SK-N-SH treated with all-trans-retinoic acid at 6 μM for 48 hours (cell line): ENCODE measurements at regions not wholly inside any gene's neighbourhood (a gene's known extent, or its start where the extent isn't known, plus 50 kb on each side); places are given as distances from the start of the nearest gene placed in this dataset.

ENCODE experiments used
- ATAC-seq: fragments of 200-7000 bp; cut with Tn5 transposase; 3 replicates; pipeline ENCODE4 v1.9.1; 2020; ENCODE audit warnings: mild to moderate bottlenecking, moderate library complexity
- ARNTL ChIP-seq: fragments of 450-650 bp; formaldehyde crosslinking; IDR thresholded peaks from 2 replicates; pipeline ENCODE4 v1.5.0; 2020; ENCODE audit warnings: low read depth, mild to moderate bottlenecking, moderate library complexity, borderline replicate concordance
- CSDC2 ChIP-seq: fragments of 250-450 bp; sonication (Bioruptor Pico); IDR thresholded peaks from 2 replicates; pipeline ENCODE4 v1.5.0; 2020; ENCODE audit warnings: mild to moderate bottlenecking, moderate library complexity
- ESRRG ChIP-seq: fragments of 250-450 bp; sonication (Bioruptor Pico); IDR thresholded peaks from 2 replicates; pipeline ENCODE4 v1.6.1; 2021; ENCODE audit warnings: mild to moderate bottlenecking
- GLIS3 ChIP-seq: fragments of 250-450 bp; sonication (Bioruptor Pico); IDR thresholded peaks from 2 replicates; pipeline ENCODE4 v1.5.0; 2020; ENCODE audit warnings: mild to moderate bottlenecking, moderate library complexity
- ISL1 ChIP-seq: fragments of 250-450 bp; sonication (Bioruptor Pico); IDR thresholded peaks from 2 replicates; pipeline ENCODE4 v2.1.2; 2022; ENCODE audit warnings: mild to moderate bottlenecking, moderate library complexity
- OSR1 ChIP-seq: fragments of 250-450 bp; sonication (Bioruptor Pico); IDR thresholded peaks from 2 replicates; pipeline ENCODE4 v1.8.0; 2022; ENCODE audit warnings: moderate library complexity, mild to moderate bottlenecking, inconsistent platforms
- PPARA ChIP-seq: fragments of 250-450 bp; sonication (Bioruptor Pico); IDR thresholded peaks from 2 replicates; pipeline ENCODE4 v1.5.0; 2020; ENCODE audit warnings: mild to moderate bottlenecking, borderline replicate concordance
- RARB ChIP-seq: fragments of 250-450 bp; sonication (Bioruptor Pico); IDR thresholded peaks from 2 replicates; pipeline ENCODE4 v1.8.0; 2021; ENCODE audit warnings: mild to moderate bottlenecking, moderate library complexity
- SNAI2 ChIP-seq: fragments of 250-450 bp; sonication (Bioruptor Pico); IDR thresholded peaks from 2 replicates; pipeline ENCODE4 v1.5.0; 2020; ENCODE audit warnings: mild to moderate bottlenecking, moderate library complexity
- TCF4 ChIP-seq: fragments of 250-450 bp; sonication (Bioruptor Pico); IDR thresholded peaks from 2 replicates; pipeline ENCODE4 v1.8.0; 2021; ENCODE audit warnings: mild to moderate bottlenecking, moderate library complexity, borderline replicate concordance
- TOX ChIP-seq: fragments of 250-450 bp; sonication (Bioruptor Pico); IDR thresholded peaks from 2 replicates; pipeline ENCODE4 v1.8.0; 2021; ENCODE audit warnings: mild to moderate bottlenecking, moderate library complexity, borderline replicate concordance
- ZC3H10 ChIP-seq: fragments of 250-450 bp; sonication (Bioruptor Pico); IDR thresholded peaks from 2 replicates; pipeline ENCODE4 v1.5.1; 2021; ENCODE audit warnings: mild to moderate bottlenecking, moderate library complexity
- ZFP3 ChIP-seq: fragments of 250-450 bp; sonication (Bioruptor Pico); IDR thresholded peaks from 2 replicates; pipeline ENCODE4 v1.5.0; 2020; ENCODE audit warnings: mild to moderate bottlenecking, moderate library complexity
- ZFP30 ChIP-seq: fragments of 450-650 bp; formaldehyde crosslinking; IDR thresholded peaks from 2 replicates; pipeline ENCODE4 v1.5.0; 2022; ENCODE audit warnings: mild to moderate bottlenecking, moderate library complexity
- ZNF565 ChIP-seq: fragments of 450-650 bp; formaldehyde crosslinking; conservative IDR thresholded peaks from 2 replicates; pipeline ENCODE4 v1.5.0; 2020; ENCODE audit warnings: low read depth, mild to moderate bottlenecking, moderate library complexity
- ZNF70 ChIP-seq: fragments of 450-650 bp; formaldehyde crosslinking; IDR thresholded peaks from 2 replicates; pipeline ENCODE4 v1.5.0; 2020; ENCODE audit warnings: mild to moderate bottlenecking, moderate library complexity
- ZNF8 ChIP-seq: fragments of 450-650 bp; formaldehyde crosslinking; IDR thresholded peaks from 2 replicates; pipeline ENCODE4 v1.5.0; 2020; ENCODE audit warnings: mild to moderate bottlenecking, moderate library complexity
- TF ChIP-seq, protein P1 (sequence below): fragments of 250-450 bp; sonication (Bioruptor Pico); IDR thresholded peaks from 2 replicates; pipeline ENCODE4 v1.5.1; 2020; ENCODE audit warnings: low read depth, mild to moderate bottlenecking, moderate library complexity
- TF ChIP-seq, protein P2 (sequence below): fragments of 250-450 bp; sonication (Bioruptor Pico); IDR thresholded peaks from 2 replicates; pipeline ENCODE4 v1.5.0; 2020; ENCODE audit warnings: mild to moderate bottlenecking, moderate library complexity
- TF ChIP-seq, protein P3 (sequence below): fragments of 250-450 bp; sonication (Bioruptor Pico); IDR thresholded peaks from 2 replicates; pipeline ENCODE4 v1.8.0; 2021; ENCODE audit warnings: low read depth, mild to moderate bottlenecking, moderate library complexity, borderline replicate concordance
- TF ChIP-seq, protein P4 (sequence below): fragments of 250-450 bp; sonication (Bioruptor Pico); IDR thresholded peaks from 2 replicates; pipeline ENCODE4 v1.8.0; 2020; ENCODE audit warnings: mild to moderate bottlenecking, moderate library complexity, borderline replicate concordance
- TF ChIP-seq, protein P5 (sequence below): fragments of 250-450 bp; sonication (Bioruptor Pico); IDR thresholded peaks from 2 replicates; pipeline ENCODE4 v1.5.1; 2021; ENCODE audit warnings: mild to moderate bottlenecking, moderate library complexity

DNA sequence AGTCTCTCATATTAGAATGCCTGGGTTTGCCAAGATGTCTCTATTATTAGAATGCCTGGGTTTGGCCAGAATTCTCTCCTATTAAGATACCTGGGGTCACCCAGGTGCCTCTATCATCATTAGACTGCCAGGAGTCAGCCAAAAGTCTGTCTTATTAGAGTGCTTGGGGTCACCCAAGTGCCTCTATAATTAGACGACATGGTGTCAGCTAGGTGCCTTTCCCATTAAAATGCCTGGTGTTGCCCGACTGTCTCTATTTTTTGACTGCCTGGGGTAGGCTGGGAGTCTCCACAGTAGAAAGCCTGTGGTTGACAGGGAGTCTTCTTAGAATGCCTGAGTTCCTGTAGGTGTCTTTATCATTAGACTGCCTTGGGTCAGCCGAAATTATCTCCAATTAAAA lies 1536.6 kb downstream of the UQCRFS1 start:
- no peak for ATAC-seq
- TF ChIP-seq OSR1 (CRISPR knock-in tag): no peak
- TF ChIP-seq ZFP3 (CRISPR knock-in tag): no peak
- no peak for TF ChIP-seq ISL1
- no peak for TF ChIP-seq PPARA (CRISPR knock-in tag)
- TF ChIP-seq, protein P1, sequence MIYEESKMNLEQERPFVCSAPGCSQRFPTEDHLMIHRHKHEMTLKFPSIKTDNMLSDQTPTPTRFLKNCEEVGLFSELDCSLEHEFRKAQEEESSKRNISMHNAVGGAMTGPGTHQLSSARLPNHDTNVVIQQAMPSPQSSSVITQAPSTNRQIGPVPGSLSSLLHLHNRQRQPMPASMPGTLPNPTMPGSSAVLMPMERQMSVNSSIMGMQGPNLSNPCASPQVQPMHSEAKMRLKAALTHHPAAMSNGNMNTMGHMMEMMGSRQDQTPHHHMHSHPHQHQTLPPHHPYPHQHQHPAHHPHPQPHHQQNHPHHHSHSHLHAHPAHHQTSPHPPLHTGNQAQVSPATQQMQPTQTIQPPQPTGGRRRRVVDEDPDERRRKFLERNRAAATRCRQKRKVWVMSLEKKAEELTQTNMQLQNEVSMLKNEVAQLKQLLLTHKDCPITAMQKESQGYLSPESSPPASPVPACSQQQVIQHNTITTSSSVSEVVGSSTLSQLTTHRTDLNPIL (CRISPR knock-in tag): no peak
- TF ChIP-seq, protein P2, sequence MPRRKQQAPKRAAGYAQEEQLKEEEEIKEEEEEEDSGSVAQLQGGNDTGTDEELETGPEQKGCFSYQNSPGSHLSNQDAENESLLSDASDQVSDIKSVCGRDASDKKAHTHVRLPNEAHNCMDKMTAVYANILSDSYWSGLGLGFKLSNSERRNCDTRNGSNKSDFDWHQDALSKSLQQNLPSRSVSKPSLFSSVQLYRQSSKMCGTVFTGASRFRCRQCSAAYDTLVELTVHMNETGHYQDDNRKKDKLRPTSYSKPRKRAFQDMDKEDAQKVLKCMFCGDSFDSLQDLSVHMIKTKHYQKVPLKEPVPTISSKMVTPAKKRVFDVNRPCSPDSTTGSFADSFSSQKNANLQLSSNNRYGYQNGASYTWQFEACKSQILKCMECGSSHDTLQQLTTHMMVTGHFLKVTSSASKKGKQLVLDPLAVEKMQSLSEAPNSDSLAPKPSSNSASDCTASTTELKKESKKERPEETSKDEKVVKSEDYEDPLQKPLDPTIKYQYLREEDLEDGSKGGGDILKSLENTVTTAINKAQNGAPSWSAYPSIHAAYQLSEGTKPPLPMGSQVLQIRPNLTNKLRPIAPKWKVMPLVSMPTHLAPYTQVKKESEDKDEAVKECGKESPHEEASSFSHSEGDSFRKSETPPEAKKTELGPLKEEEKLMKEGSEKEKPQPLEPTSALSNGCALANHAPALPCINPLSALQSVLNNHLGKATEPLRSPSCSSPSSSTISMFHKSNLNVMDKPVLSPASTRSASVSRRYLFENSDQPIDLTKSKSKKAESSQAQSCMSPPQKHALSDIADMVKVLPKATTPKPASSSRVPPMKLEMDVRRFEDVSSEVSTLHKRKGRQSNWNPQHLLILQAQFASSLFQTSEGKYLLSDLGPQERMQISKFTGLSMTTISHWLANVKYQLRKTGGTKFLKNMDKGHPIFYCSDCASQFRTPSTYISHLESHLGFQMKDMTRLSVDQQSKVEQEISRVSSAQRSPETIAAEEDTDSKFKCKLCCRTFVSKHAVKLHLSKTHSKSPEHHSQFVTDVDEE (CRISPR knock-in tag): no peak
- TF ChIP-seq ZNF8 (CRISPR knock-in tag): no peak
- no peak for TF ChIP-seq ARNTL (CRISPR knock-in tag)
- no peak for TF ChIP-seq ZFP30 (CRISPR knock-in tag)
- TF ChIP-seq, protein P3, sequence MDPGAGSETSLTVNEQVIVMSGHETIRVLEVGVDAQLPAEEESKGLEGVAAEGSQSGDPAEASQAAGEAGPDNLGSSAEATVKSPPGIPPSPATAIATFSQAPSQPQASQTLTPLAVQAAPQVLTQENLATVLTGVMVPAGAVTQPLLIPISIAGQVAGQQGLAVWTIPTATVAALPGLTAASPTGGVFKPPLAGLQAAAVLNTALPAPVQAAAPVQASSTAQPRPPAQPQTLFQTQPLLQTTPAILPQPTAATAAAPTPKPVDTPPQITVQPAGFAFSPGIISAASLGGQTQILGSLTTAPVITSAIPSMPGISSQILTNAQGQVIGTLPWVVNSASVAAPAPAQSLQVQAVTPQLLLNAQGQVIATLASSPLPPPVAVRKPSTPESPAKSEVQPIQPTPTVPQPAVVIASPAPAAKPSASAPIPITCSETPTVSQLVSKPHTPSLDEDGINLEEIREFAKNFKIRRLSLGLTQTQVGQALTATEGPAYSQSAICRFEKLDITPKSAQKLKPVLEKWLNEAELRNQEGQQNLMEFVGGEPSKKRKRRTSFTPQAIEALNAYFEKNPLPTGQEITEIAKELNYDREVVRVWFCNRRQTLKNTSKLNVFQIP (CRISPR knock-in tag): no peak
- TF ChIP-seq CSDC2: no peak
- TF ChIP-seq RARB: no peak
- no peak for TF ChIP-seq GLIS3 (CRISPR knock-in tag)
- TF ChIP-seq ZNF565 (CRISPR knock-in tag): no peak
- TF ChIP-seq ZC3H10 (CRISPR knock-in tag): no peak
- TF ChIP-seq, protein P4, sequence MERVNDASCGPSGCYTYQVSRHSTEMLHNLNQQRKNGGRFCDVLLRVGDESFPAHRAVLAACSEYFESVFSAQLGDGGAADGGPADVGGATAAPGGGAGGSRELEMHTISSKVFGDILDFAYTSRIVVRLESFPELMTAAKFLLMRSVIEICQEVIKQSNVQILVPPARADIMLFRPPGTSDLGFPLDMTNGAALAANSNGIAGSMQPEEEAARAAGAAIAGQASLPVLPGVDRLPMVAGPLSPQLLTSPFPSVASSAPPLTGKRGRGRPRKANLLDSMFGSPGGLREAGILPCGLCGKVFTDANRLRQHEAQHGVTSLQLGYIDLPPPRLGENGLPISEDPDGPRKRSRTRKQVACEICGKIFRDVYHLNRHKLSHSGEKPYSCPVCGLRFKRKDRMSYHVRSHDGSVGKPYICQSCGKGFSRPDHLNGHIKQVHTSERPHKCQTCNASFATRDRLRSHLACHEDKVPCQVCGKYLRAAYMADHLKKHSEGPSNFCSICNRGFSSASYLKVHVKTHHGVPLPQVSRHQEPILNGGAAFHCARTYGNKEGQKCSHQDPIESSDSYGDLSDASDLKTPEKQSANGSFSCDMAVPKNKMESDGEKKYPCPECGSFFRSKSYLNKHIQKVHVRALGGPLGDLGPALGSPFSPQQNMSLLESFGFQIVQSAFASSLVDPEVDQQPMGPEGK (CRISPR knock-in tag): no peak
- no peak for TF ChIP-seq SNAI2 (CRISPR knock-in tag)
- no peak for TF ChIP-seq TOX
- TF ChIP-seq ESRRG (CRISPR knock-in tag): no peak
- TF ChIP-seq ZNF70 (CRISPR knock-in tag): no peak

DNA sequence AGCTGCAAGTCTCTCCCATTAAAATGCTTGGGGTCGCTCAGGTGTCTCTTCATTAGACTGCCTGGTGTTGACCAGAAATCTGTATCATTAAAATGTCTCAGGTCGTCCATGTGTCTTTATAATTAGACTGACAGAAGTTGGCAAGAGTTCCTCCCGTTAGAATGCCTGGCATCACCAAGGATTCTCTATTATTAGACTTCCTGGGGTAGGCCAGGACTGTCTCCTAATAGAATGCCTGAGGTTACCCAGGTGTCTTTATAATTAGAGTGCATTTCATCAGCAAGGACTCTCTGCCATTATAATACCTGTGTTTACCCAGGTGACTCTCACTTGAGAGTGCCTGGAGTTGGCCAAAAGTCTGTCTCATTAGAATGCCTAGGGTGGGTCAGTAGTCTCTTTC lies 1537.2 kb downstream of the UQCRFS1 start:
- no peak for ATAC-seq
- TF ChIP-seq OSR1 (CRISPR knock-in tag) (no peak), TOX (no peak), TCF4 (CRISPR knock-in tag) (no peak), PPARA (CRISPR knock-in tag) (no peak), ZFP3 (CRISPR knock-in tag) (no peak), ZNF565 (CRISPR knock-in tag) (no peak), ESRRG (CRISPR knock-in tag) (no peak), ZNF70 (CRISPR knock-in tag) (no peak), GLIS3 (CRISPR knock-in tag) (no peak), RARB (no peak), SNAI2 (CRISPR knock-in tag) (no peak), ZFP30 (CRISPR knock-in tag) (no peak)
- TF ChIP-seq, protein P1 (CRISPR knock-in tag): no peak
- TF ChIP-seq, protein P4 (CRISPR knock-in tag): no peak
- TF ChIP-seq, protein P5, sequence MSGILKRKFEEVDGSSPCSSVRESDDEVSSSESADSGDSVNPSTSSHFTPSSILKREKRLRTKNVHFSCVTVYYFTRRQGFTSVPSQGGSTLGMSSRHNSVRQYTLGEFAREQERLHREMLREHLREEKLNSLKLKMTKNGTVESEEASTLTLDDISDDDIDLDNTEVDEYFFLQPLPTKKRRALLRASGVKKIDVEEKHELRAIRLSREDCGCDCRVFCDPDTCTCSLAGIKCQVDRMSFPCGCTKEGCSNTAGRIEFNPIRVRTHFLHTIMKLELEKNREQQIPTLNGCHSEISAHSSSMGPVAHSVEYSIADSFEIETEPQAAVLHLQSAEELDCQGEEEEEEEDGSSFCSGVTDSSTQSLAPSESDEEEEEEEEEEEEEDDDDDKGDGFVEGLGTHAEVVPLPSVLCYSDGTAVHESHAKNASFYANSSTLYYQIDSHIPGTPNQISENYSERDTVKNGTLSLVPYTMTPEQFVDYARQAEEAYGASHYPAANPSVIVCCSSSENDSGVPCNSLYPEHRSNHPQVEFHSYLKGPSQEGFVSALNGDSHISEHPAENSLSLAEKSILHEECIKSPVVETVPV (CRISPR knock-in tag): no peak
